Colonic mucosa (tissue), 4 donors: ENCODE measurements at regions not wholly inside any gene's neighbourhood (a gene's known extent, or its start where the extent isn't known, plus 50 kb on each side); places are given as distances from the start of the nearest gene placed in this dataset.

Source experiments
- DNase-seq: peaks from one replicate; pipeline ENCODE4 v3.0.0-alpha.2; 2020
- H3K27ac ChIP-seq: fragments of 200-600 bp; one replicate; pipeline ENCODE4 v1.8.0; 2021
- H3K27me3 ChIP-seq: fragments of 200-600 bp; one replicate; pipeline ENCODE4 v1.8.0; 2021
- H3K36me3 ChIP-seq: fragments of 200-600 bp; one replicate; pipeline ENCODE4 v1.8.0; 2021
- H3K4me1 ChIP-seq: fragments of 200-600 bp; one replicate; pipeline ENCODE4 v1.8.0; 2021; ENCODE audit warnings: mild to moderate bottlenecking
- H3K4me3 ChIP-seq: fragments of 200-600 bp; one replicate; pipeline ENCODE4 v1.8.0; 2021
- H3K9ac ChIP-seq, 2 donors: one replicate each; pipeline ENCODE4 v1.7.0; 2013; ENCODE audit warnings: control low read depth in 2 of 2, low read depth in 2 of 2, low read length in 2 of 2
- H3K9me3 ChIP-seq: fragments of 200-600 bp; one replicate; pipeline ENCODE4 v1.8.0; 2021
- CTCF ChIP-seq: fragments of 200-600 bp; IDR thresholded peaks from one replicate; pipeline ENCODE4 v1.8.0; 2022; ENCODE audit warnings: antibody characterized with exemption, mild to moderate bottlenecking
- intact Hi-C: fragments of 100-400 bp; cut with DNase I; formaldehyde crosslinking; loops from one replicate; pipeline ENCODE4 v1.14.1; 2022
- donor health status: healthy.
- donor health status: DM: no; HTN: no; CAD: no.
- donor health status: DM: no; HTN: no; CAD: no.

DNA sequence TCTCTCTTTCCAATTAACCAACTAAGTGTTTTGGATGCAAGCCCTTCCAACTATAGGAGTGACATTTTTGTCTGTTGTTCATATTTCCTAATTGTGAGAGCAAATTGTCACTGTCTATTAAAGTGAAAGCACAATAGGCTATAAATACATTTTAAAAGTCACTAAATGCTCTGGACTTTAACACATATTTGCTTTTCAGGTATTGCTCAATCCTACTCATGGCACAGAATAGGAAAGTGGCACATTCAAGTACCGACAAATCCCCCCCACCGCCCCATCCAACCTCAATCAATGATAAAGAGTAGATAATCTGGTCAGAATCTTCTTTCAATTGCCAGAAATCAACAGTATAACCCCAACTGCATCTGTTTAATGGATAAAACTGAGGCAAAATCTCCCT is 419.8 kb downstream of the PLK2 start:
- Histone ChIP-seq H3K27me3 (no peaks in the 10 kb centered on the region), H3K36me3 (no peaks in the 10 kb centered on the region), H3K9me3 (no peaks in the 10 kb centered on the region), H3K9ac (no peak overlapping the region), H3K4me3 (no peak overlapping the region), H3K4me1 (no peaks in the 10 kb centered on the region), H3K27ac (no peak overlapping the region)
- no peak for DNase-seq
- intact Hi-C loops = no loop called here
- no peak for TF ChIP-seq CTCF

DNA sequence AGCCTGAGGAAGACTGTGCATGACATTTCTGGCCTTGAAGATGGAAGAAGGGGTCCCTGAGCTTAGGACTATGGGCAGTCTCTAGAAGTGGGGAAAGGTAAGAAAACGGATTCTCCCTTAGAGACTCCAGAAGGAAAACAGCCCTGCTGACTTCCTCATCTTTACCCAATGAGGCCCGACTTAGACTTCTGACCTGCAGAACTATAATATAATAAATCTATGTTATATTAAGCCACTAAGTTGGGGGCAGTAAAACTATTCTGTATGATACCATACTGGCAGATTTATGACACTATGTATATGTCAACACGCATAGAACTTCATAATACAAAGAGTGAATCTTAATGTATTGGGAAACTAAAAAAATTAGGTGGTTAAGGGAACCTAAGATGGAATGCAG is 422.0 kb downstream of the PLK2 start:
- H3K9me3 ChIP-seq = no peaks in the 10 kb centered on the region
- no peaks in the 10 kb centered on the region for H3K36me3 ChIP-seq
- no peak for DNase-seq
- intact Hi-C loops = no loop called here
- H3K27me3 ChIP-seq = no peaks in the 10 kb centered on the region
- no peak overlapping the region for H3K27ac ChIP-seq
- no peak overlapping the region for H3K9ac ChIP-seq
- TF ChIP-seq CTCF = no peak
- no peaks in the 10 kb centered on the region for H3K4me1 ChIP-seq
- no peak overlapping the region for H3K4me3 ChIP-seq

DNA sequence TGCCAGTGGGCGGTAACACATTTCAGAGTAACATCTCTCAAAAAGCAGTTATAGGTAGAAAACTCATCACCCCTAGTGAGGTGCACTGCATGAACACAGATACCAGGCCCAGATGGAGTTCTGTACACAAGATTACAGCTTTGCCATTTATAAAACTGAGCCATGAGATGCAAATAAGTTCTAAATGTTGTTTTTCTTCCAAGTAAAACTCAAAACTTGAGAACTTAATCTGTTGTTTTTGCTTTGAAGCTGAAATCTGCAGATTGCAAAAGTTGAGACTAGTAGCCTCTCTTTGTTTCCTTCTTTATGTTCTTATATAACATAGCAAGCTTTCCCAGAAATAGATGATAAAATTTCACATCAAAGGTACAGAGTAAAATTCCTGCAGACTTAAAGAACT is 434.1 kb downstream of the PLK2 start:
- no peaks in the 10 kb centered on the region for H3K36me3 ChIP-seq
- no peak overlapping the region for H3K27ac ChIP-seq
- no peaks in the 10 kb centered on the region for H3K4me1 ChIP-seq
- no peaks in the 10 kb centered on the region for H3K9me3 ChIP-seq
- DNase-seq = no peak
- no peak overlapping the region for H3K4me3 ChIP-seq
- intact Hi-C loops = no loop called here
- no peak for TF ChIP-seq CTCF
- no peak overlapping the region for H3K9ac ChIP-seq
- H3K27me3 ChIP-seq = no peaks in the 10 kb centered on the region

GRCh38 chr5:58024151-58024550 is 435.7 kb downstream of the PLK2 start:
- H3K9ac ChIP-seq = no peak overlapping the region
- H3K36me3 ChIP-seq = no peaks in the 10 kb centered on the region
- no peaks in the 10 kb centered on the region for H3K4me1 ChIP-seq
- intact Hi-C loops = no loop called here
- no peak for DNase-seq
- no peak for TF ChIP-seq CTCF
- H3K9me3 ChIP-seq = no peaks in the 10 kb centered on the region
- no peak overlapping the region for H3K27ac ChIP-seq
- H3K4me3 ChIP-seq = no peak overlapping the region
- no peaks in the 10 kb centered on the region for H3K27me3 ChIP-seq

DNA sequence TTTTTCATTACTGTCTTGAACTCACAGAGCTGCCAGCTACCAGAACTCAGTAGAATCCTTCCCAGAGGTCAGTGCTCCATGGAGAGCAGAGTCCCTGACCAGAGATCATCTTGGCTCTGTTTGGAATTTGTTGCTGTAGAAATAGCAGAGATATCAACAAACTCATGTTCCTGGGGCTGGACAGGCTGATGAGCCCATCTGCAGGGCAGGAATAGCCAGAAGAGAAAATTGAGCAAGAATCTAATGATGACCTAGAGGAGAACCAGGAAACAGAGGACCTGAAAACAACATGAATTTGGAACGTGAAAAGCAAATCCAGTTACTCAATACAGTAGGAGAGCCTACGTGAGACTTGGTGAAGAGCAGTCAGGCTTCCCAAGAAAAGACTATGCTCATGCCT is 437.8 kb downstream of the PLK2 start:
- no peaks in the 10 kb centered on the region for H3K27me3 ChIP-seq
- no peak overlapping the region for H3K27ac ChIP-seq
- no peak for TF ChIP-seq CTCF
- H3K9me3 ChIP-seq = no peaks in the 10 kb centered on the region
- H3K4me3 ChIP-seq = no peak overlapping the region
- H3K36me3 ChIP-seq = no peaks in the 10 kb centered on the region
- DNase-seq = no peak
- no peaks in the 10 kb centered on the region for H3K4me1 ChIP-seq
- intact Hi-C loops = no loop called here
- no peak overlapping the region for H3K9ac ChIP-seq

DNA sequence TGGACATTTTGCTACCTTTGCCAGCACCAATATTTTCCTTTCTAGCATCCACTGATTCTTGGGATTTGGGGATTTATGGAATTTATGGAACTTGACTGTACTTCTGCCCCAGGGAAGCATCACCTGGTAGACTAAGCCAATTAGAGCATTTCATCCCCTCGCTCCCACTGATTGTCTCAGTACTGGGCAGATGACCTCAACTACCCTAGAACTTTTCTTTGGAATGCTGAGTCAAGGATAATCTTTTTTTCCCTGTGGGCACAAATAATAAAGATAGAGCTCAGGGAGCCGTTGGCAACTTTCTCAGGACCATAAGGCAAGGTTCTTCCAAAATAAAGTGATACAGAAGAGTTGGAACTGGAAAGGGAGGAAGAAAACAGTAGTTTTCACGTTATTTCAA is 438.4 kb downstream of the PLK2 start:
- Histone ChIP-seq H3K4me1 (no peaks in the 10 kb centered on the region), H3K9ac (no peak overlapping the region), H3K27me3 (no peaks in the 10 kb centered on the region), H3K4me3 (no peak overlapping the region), H3K36me3 (no peaks in the 10 kb centered on the region), H3K9me3 (no peaks in the 10 kb centered on the region), H3K27ac (no peak overlapping the region)
- intact Hi-C loops = no loop called here
- TF ChIP-seq CTCF = no peak
- no peak for DNase-seq
